H9 (cell line): ENCODE measurements at regions not wholly inside any gene's neighbourhood (a gene's known extent, or its start where the extent isn't known, plus 50 kb on each side); places are given as distances from the start of the nearest gene placed in this dataset.

Experiments used
- DNase-seq: peaks from one replicate; pipeline ENCODE4 v3.0.0-alpha.2; 2017
- H2AFZ ChIP-seq: one replicate; pipeline ENCODE4 v1.6.1; 2013; ENCODE audit warnings: mild to moderate bottlenecking, low read length, control low read depth, moderate library complexity
- H2AK5ac ChIP-seq: 2 replicates; pipeline ENCODE4 v1.6.1; 2013; ENCODE audit warnings: low read length, control low read depth, mixed read lengths; ENCODE audit not compliant: insufficient read length
- H2BK120ac ChIP-seq: one replicate; pipeline ENCODE4 v1.6.1; 2013; ENCODE audit warnings: low read depth, mild to moderate bottlenecking, low read length, control low read depth, inconsistent platforms; ENCODE audit not compliant: poor library complexity, severe bottlenecking
- H2BK12ac ChIP-seq: 2 replicates; pipeline ENCODE4 v1.6.1; 2013; ENCODE audit warnings: low read length, control low read depth, mixed read lengths, low read depth; ENCODE audit not compliant: insufficient read length
- H2BK15ac ChIP-seq: 2 replicates; pipeline ENCODE4 v1.6.1; 2013; ENCODE audit warnings: low read depth, low read length, control low read depth
- H2BK20ac ChIP-seq: one replicate; pipeline ENCODE4 v1.6.1; 2013; ENCODE audit warnings: low read depth, mild to moderate bottlenecking, low read length, control low read depth, inconsistent platforms; ENCODE audit not compliant: poor library complexity, severe bottlenecking
- H2BK5ac ChIP-seq: 2 replicates; pipeline ENCODE4 v1.6.1; 2013; ENCODE audit warnings: low read length, control low read depth, mixed read lengths; ENCODE audit not compliant: insufficient read length
- H3K14ac ChIP-seq: 2 replicates; pipeline ENCODE4 v1.6.1; 2013; ENCODE audit warnings: low read length, control low read depth; ENCODE audit not compliant: insufficient read depth
- H3K18ac ChIP-seq: 2 replicates; pipeline ENCODE4 v1.6.1; 2013; ENCODE audit warnings: low read depth, mild to moderate bottlenecking, mixed read lengths, low read length, control low read depth; ENCODE audit not compliant: insufficient read length
- H3K23ac ChIP-seq: 2 replicates; pipeline ENCODE4 v1.6.1; 2013; ENCODE audit warnings: low read length, control low read depth, mixed read lengths, low read depth; ENCODE audit not compliant: insufficient read length
- H3K23me2 ChIP-seq: 2 replicates; pipeline ENCODE4 v1.6.1; 2013; ENCODE audit warnings: low read depth, mild to moderate bottlenecking, mixed read lengths, low read length, control low read depth; ENCODE audit not compliant: insufficient read length, poor library complexity, severe bottlenecking
- H3K27ac ChIP-seq: 2 replicates; pipeline ENCODE4 v1.5.1; 2013; ENCODE audit warnings: low read length, control low read depth, mixed read lengths, low read depth; ENCODE audit not compliant: insufficient read length
- H3K27me3 ChIP-seq: 2 replicates; pipeline ENCODE4 v1.6.1; 2013; ENCODE audit warnings: low read length, control low read depth, inconsistent platforms; ENCODE audit not compliant: insufficient read depth
- H3K4ac ChIP-seq: 2 replicates; pipeline ENCODE4 v1.6.1; 2013; ENCODE audit warnings: low read depth, mild to moderate bottlenecking, control low read depth, inconsistent platforms, low read length, moderate library complexity
- H3K4me1 ChIP-seq: 2 replicates; pipeline ENCODE4 v1.6.1; 2013; ENCODE audit warnings: low read length, control low read depth, inconsistent platforms; ENCODE audit not compliant: insufficient read depth
- H3K4me2 ChIP-seq: 2 replicates; pipeline ENCODE4 v1.6.1; 2013; ENCODE audit warnings: low read length, control low read depth, mixed read lengths; ENCODE audit not compliant: insufficient read length, insufficient read depth
- H3K56ac ChIP-seq: 2 replicates; pipeline ENCODE4 v1.6.1; 2013; ENCODE audit warnings: low read depth, mild to moderate bottlenecking, mixed read lengths, low read length, control low read depth; ENCODE audit not compliant: insufficient read length
- H3K79me1 ChIP-seq: 2 replicates; pipeline ENCODE4 v1.6.1; 2013; ENCODE audit warnings: low read depth, mild to moderate bottlenecking, moderate library complexity, low read length, control low read depth, inconsistent platforms; ENCODE audit not compliant: insufficient read depth, poor library complexity, severe bottlenecking
- H3K79me2 ChIP-seq: 2 replicates; pipeline ENCODE4 v1.6.1; 2013; ENCODE audit warnings: low read length, control low read depth, inconsistent platforms; ENCODE audit not compliant: insufficient read depth
- H3K9ac ChIP-seq: 2 replicates; pipeline ENCODE4 v1.6.1; 2013; ENCODE audit warnings: low read length, control low read depth, mixed read lengths; ENCODE audit not compliant: insufficient read length; ENCODE audit errors: extremely low read depth
- H3K9me3 ChIP-seq: one replicate; pipeline ENCODE4 v1.6.1; 2013; ENCODE audit warnings: low read depth, low read length, inconsistent platforms; ENCODE audit not compliant: control insufficient read depth
- H3T11ph ChIP-seq: one replicate; pipeline ENCODE4 v1.6.1; 2013; ENCODE audit warnings: mild to moderate bottlenecking, low read length, control low read depth, inconsistent platforms
- H4K20me1 ChIP-seq: one replicate; pipeline ENCODE4 v1.6.1; 2013; ENCODE audit not compliant: control insufficient read depth, insufficient read length, insufficient read depth
- H4K5ac ChIP-seq: 2 replicates; pipeline ENCODE4 v1.6.1; 2013; ENCODE audit warnings: low read depth, mild to moderate bottlenecking, mixed read lengths, low read length, control low read depth; ENCODE audit not compliant: insufficient read length
- H4K8ac ChIP-seq: replicated peaks from 2 replicates; pipeline ENCODE4 v1.6.1; 2013; ENCODE audit warnings: low read length, control low read depth, mixed read lengths, low read depth; ENCODE audit not compliant: insufficient read length
- H4K91ac ChIP-seq: 2 replicates; pipeline ENCODE4 v1.6.1; 2013; ENCODE audit warnings: low read depth, mild to moderate bottlenecking, moderate library complexity, mixed read lengths, low read length, control low read depth; ENCODE audit not compliant: insufficient read length
- H3K27ac Mint-ChIP-seq, 3 experiments: 2 replicates in 2 of 3; 3 replicates in 1 of 3; pipeline ENCODE4 v1.8.0; 2020 to 2021; ENCODE audit warnings: mixed read lengths in 3 of 3, mild to moderate bottlenecking in 1 of 3, moderate library complexity in 1 of 3
- H3K27me3 Mint-ChIP-seq: 2 replicates; pipeline ENCODE4 v1.8.0; 2021; ENCODE audit warnings: low read depth, mild to moderate bottlenecking, moderate library complexity, mixed read lengths
- H3K36me3 Mint-ChIP-seq, 3 experiments: 2 replicates in 2 of 3; 3 replicates in 1 of 3; pipeline ENCODE4 v1.8.0; 2020 to 2021; ENCODE audit warnings: low read depth in 3 of 3, mixed read lengths in 3 of 3; ENCODE audit not compliant: insufficient read depth in 1 of 3
- H3K4me1 Mint-ChIP-seq, 2 experiments: 2 replicates each; pipeline ENCODE4 v1.8.0; 2020; ENCODE audit warnings: mixed read lengths in 2 of 2
- H3K4me3 Mint-ChIP-seq, 2 experiments: 2 replicates in 1 of 2; 3 replicates in 1 of 2; pipeline ENCODE4 v1.8.0; 2020 to 2021; ENCODE audit warnings: mild to moderate bottlenecking in 2 of 2, mixed read lengths in 2 of 2, moderate library complexity in 1 of 2
- H3K9me3 Mint-ChIP-seq, 2 experiments: 2 replicates in 1 of 2; 3 replicates in 1 of 2; pipeline ENCODE4 v1.8.0; 2020; ENCODE audit warnings: mild to moderate bottlenecking in 2 of 2, mixed read lengths in 2 of 2, moderate library complexity in 1 of 2
- CTCF ChIP-seq: fragments of 200-600 bp; sonication (generic); conservative IDR thresholded peaks from 3 replicates; pipeline ENCODE4 v1.8.0; 2021; ENCODE audit warnings: antibody characterized with exemption, mild to moderate bottlenecking
- WGBS: extraction: QIAGEN DNeasy Blood & Tissue Kit; methylation state at CpG from one replicate; pipeline ENCODE4 v1.1.7; 2013; ENCODE audit warnings: missing lambda C conversion rate, low lambda C conversion rate, mixed read lengths; ENCODE audit not compliant: insufficient read length; ENCODE audit errors: extremely low coverage; 5-methylcytosine and 5-hydroxymethylcytosine counted together

- H3K27me3 ChIP-seq, result no peaks in the 10 kb centered on the region
- no peak overlapping the region for H4K91ac ChIP-seq
- no peak overlapping the region for H2BK5ac ChIP-seq
- H3K4ac ChIP-seq, result no peak overlapping the region
- no peak overlapping the region for H3K14ac ChIP-seq
- no peak overlapping the region for H3K23ac ChIP-seq
- no peak overlapping the region for H4K8ac ChIP-seq
- Mint-ChIP-seq H3K27ac (no peak overlapping the region), H3K36me3 (no peaks in the 10 kb centered on the region), H3K4me3 (no peak overlapping the region), H3K4me1 (peaks cover 6 to 7% of the 10 kb centered on the region in 2 experiments; a peak in 3 of 4 replicates), H3K9me3 (no peaks in the 10 kb centered on the region), H3K27me3 (no peaks in the 10 kb centered on the region)
- no peaks in the 10 kb centered on the region for H4K20me1 ChIP-seq
- no peak overlapping the region for H4K5ac ChIP-seq
- no peaks in the 10 kb centered on the region for H3K9me3 ChIP-seq
- H3K4me2 ChIP-seq, result no peak overlapping the region
- H3K56ac ChIP-seq, result no peak overlapping the region
- no CpG with 5 or more reads among the region's 1 CpG for WGBS
- DNase-seq, result no peak
- no peaks in the 10 kb centered on the region for H3K79me1 ChIP-seq
- no peak overlapping the region for H2AFZ ChIP-seq
- H2BK15ac ChIP-seq, result no peak overlapping the region
- no peaks in the 10 kb centered on the region for H3K79me2 ChIP-seq
- H2AK5ac ChIP-seq, result no peak overlapping the region
- H3K23me2 ChIP-seq, result no peaks in the 10 kb centered on the region
- TF ChIP-seq CTCF, result no peak
- H2BK12ac ChIP-seq, result no peak overlapping the region
- no peak overlapping the region for H3K18ac ChIP-seq
- no peak overlapping the region for H3T11ph ChIP-seq
- H2BK20ac ChIP-seq, result no peak overlapping the region
- H3K4me1 ChIP-seq, result no peaks in the 10 kb centered on the region
- H2BK120ac ChIP-seq, result no peak overlapping the region
- H3K27ac ChIP-seq, result no peak overlapping the region
- no peak overlapping the region for H3K9ac ChIP-seq
Observed at GRCh38 chr14:42703501-42703900, 1096.8 kb downstream of the LRFN5 start.
